ENCODE measurements at regions not wholly inside any gene's neighbourhood (a gene's known extent, or its start where the extent isn't known, plus 50 kb on each side); places are given as distances from the start of the nearest gene placed in this dataset.

DNA sequence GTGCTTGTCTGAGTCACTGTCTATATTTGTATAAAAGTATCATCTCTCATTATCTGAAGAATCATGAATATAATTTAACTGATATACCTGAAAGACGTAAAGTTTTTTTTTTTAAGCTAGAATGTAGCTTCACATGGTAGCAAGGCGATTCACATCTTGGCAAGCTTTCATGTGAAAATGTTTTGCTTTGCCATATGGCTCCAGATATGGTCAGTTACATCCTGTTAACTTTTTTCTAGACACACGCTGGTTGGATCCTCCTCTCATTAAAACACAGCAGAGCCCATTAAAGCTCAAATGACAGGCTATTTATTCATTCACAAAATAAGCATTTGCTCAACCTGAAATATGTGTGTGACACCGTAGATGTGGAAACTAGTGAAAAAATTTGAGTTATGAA lies 412.8 kb downstream of the KIF2B start:
- TF ChIP-seq, protein P1, sequence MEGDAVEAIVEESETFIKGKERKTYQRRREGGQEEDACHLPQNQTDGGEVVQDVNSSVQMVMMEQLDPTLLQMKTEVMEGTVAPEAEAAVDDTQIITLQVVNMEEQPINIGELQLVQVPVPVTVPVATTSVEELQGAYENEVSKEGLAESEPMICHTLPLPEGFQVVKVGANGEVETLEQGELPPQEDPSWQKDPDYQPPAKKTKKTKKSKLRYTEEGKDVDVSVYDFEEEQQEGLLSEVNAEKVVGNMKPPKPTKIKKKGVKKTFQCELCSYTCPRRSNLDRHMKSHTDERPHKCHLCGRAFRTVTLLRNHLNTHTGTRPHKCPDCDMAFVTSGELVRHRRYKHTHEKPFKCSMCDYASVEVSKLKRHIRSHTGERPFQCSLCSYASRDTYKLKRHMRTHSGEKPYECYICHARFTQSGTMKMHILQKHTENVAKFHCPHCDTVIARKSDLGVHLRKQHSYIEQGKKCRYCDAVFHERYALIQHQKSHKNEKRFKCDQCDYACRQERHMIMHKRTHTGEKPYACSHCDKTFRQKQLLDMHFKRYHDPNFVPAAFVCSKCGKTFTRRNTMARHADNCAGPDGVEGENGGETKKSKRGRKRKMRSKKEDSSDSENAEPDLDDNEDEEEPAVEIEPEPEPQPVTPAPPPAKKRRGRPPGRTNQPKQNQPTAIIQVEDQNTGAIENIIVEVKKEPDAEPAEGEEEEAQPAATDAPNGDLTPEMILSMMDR (IDR thresholded peaks at IDR 0.05), result no peak
- TF ChIP-seq POLR2A (IDR thresholded peaks at IDR 0.05) (no peak), EP300 (IDR thresholded peaks at IDR 0.05) (no peak)
